Erythroblast (primary cell): ENCODE measurements at regions not wholly inside any gene's neighbourhood (a gene's known extent, or its start where the extent isn't known, plus 50 kb on each side); places are given as distances from the start of the nearest gene placed in this dataset.
"Not testable (repeated sequence)": the region's sequence is repeated elsewhere in the genome, so short reads cannot be mapped to it uniquely, and the experiment has no call there.

Experiments
- GATA1 ChIP-seq: IDR thresholded peaks from 2 replicates; pipeline ENCODE4 v1.6.1; 2011; ENCODE audit warnings: low read depth, mild to moderate bottlenecking, control low read depth, low read length, moderate library complexity
- POLR2A ChIP-seq: IDR thresholded peaks from 2 replicates; pipeline ENCODE4 v1.6.1; 2011; ENCODE audit warnings: mild to moderate bottlenecking, low read length

DNA sequence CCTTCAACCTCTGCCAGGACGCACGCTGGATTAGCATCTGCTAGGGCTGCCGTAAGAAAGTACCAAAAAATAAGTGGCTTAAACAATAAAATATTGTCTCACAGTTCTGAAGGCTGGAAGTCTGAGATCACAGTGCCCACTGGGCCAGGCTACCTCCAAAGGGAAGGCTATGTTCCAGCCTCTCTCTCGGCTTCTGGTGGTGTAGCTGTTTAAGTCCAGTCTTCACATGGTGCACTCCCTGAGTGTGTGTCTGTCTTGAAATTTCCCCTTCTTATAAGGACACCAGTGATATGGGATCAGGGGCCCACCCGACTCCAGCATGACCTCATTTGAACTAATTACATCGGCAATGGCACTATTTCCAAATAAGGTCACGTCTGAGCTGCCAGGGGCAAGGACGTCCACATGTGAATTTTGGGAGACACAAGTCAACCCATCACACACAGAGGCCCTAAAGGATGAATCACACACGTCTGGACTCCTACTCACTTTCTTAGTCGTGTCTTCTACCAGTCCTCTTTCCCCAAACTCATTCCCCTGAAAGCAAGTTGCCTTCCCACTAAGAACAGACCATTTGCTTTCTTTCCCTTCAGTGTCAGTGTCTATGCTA, 359.4 kb downstream of the BCL2L11 start:
- peak; percentile 66 for TF ChIP-seq POLR2A
- not testable (repeated sequence) for TF ChIP-seq GATA1
